NT2/D1 (cell line): ENCODE measurements at regions not wholly inside any gene's neighbourhood (a gene's known extent, or its start where the extent isn't known, plus 50 kb on each side); places are given as distances from the start of the nearest gene placed in this dataset.

Experiments
- DNase-seq: peaks from one replicate; pipeline ENCODE4 v3.0.0-alpha.2; 2011; ENCODE audit warnings: low read depth, low spot score
- H3K27me3 ChIP-seq: 2 replicates; pipeline ENCODE4 v1.6.0; 2011; ENCODE audit warnings: mild to moderate bottlenecking; ENCODE audit not compliant: insufficient read length, insufficient read depth
- H3K36me3 ChIP-seq: 2 replicates; pipeline ENCODE4 v1.6.1; 2011; ENCODE audit warnings: mild to moderate bottlenecking, low read length, mixed read lengths; ENCODE audit not compliant: insufficient read depth, insufficient read length
- H3K4me1 ChIP-seq: 2 replicates; pipeline ENCODE4 v1.5.1; 2011; ENCODE audit not compliant: insufficient read depth, insufficient read length
- H3K4me3 ChIP-seq: 2 replicates; pipeline ENCODE4 v1.5.1; 2011; ENCODE audit warnings: low read depth; ENCODE audit not compliant: insufficient read length
- H3K9ac ChIP-seq: 2 replicates; pipeline ENCODE4 v1.6.0; 2011; ENCODE audit warnings: low read depth; ENCODE audit not compliant: insufficient read length
- H3K9me3 ChIP-seq: 2 replicates; pipeline ENCODE4 v1.5.1; 2011; ENCODE audit warnings: mild to moderate bottlenecking, low read length; ENCODE audit not compliant: insufficient read depth
- SUZ12 ChIP-seq: IDR thresholded peaks from 2 replicates; pipeline ENCODE4 v1.6.1; 2011; ENCODE audit not compliant: insufficient read length, insufficient read depth; ENCODE audit errors: extremely low read depth
- YY1 ChIP-seq: IDR thresholded peaks from 2 replicates; pipeline ENCODE4 v1.6.1; 2011; ENCODE audit not compliant: insufficient read length, insufficient read depth
- ZNF274 ChIP-seq: IDR thresholded peaks from 2 replicates; pipeline ENCODE4 v1.6.1; 2011; ENCODE audit warnings: mild to moderate bottlenecking, low read depth, low read length

DNA sequence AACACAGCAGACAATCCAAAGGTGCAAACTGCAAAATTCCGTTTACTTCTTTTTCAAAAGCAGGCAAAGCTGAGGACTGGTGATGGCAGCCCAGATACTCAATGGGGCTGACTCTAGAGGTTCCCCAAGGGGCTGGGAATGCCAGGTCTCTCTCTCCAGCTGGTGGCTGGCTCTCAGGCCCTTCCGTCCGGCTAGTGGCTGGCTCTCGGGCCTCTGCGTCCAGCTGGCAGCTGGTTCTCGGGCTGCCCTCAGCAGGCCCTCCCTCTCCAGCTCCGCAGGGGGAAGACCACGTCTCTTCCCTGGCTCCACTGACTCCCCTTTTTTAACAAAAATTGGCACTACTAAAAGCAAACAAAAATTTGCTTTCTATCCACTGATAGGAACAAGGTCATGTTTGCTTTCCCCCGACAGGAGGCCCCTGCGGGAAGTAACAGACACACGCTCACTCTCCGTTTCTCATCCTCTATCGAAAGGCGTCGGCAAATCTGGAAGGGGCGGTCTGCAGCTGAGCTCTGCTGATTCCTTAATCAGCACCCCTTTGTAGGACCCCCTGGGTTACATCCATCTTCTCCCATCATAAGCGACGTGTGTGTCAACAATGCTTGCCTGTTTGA, 381.4 kb downstream of the BRD1 start:
- no peak for DNase-seq
- Histone ChIP-seq H3K27me3 (peaks cover 6% of the 10 kb centered on the region), H3K4me1 (peaks cover 11% of the 10 kb centered on the region), H3K9ac (no peak overlapping the region), H3K36me3 (no peaks in the 10 kb centered on the region), H3K4me3 (no peak overlapping the region), H3K9me3 (no peaks in the 10 kb centered on the region)
- no peak for TF ChIP-seq ZNF274
- TF ChIP-seq SUZ12: no peak
- TF ChIP-seq YY1: no peak

- H3K36me3 ChIP-seq: no peaks in the 10 kb centered on the region
- H3K9ac ChIP-seq: no peak overlapping the region
- TF ChIP-seq ZNF274 (no peak), YY1 (no peak)
- no peak for DNase-seq
- no peak overlapping the region for H3K4me3 ChIP-seq
- no peaks in the 10 kb centered on the region for H3K9me3 ChIP-seq
- peaks cover 8% of the 10 kb centered on the region for H3K4me1 ChIP-seq
- peaks cover 6% of the 10 kb centered on the region for H3K27me3 ChIP-seq
Measured at GRCh38 chr22:49444781-49445180, 382.9 kb downstream of the BRD1 start.

DNA sequence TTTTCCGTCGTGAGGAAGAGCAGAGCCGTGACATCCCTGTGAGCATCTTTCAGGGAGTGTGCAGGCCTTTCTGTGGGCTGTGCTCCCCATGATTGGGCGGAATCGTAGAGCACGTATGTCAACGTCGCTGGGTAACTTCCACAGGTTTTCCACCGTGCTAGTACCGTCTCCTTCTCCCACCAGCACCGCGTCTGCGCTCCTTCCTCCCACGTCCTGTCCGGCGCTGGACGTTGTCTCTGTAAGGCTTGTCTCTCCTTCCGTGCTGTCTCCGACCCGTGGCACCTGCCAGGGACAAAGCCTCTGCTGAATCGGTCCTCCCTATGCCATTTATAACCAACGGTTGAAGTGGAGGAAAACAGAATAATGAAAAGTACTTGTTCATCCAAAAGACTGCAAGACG, 386.7 kb downstream of the BRD1 start:
- no peaks in the 10 kb centered on the region for H3K27me3 ChIP-seq
- no peak overlapping the region for H3K9ac ChIP-seq
- DNase-seq: no peak
- TF ChIP-seq YY1: no peak
- TF ChIP-seq ZNF274: no peak
- TF ChIP-seq SUZ12: no peak
- no peaks in the 10 kb centered on the region for H3K4me1 ChIP-seq
- H3K9me3 ChIP-seq: no peaks in the 10 kb centered on the region
- no peak overlapping the region for H3K4me3 ChIP-seq
- H3K36me3 ChIP-seq: no peaks in the 10 kb centered on the region

DNA sequence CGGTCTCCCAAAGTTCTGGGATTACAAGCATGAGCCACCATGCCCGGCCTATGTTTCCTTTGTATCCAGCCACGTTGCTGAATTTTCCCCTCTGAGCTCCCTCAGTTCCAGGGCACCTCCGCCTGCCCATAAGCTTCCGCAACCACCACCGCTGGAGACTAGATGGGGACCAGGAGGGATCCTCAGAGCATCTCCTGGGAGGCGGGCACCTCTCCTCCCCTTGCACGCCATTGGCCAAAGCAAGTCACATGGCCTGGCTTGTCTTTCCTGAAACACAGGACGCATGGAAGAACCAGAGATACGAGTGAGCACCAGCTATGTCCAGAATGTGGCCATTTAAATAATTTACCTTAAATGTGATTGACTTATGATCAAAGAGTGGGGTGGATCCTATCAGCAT, 388.3 kb downstream of the BRD1 start:
- H3K4me1 ChIP-seq: no peaks in the 10 kb centered on the region
- no peaks in the 10 kb centered on the region for H3K27me3 ChIP-seq
- H3K36me3 ChIP-seq: no peaks in the 10 kb centered on the region

GRCh38 chr22:49437956-49438355, 389.7 kb downstream of the BRD1 start:
- no peak overlapping the region for H3K9ac ChIP-seq
- no peaks in the 10 kb centered on the region for H3K27me3 ChIP-seq
- no peaks in the 10 kb centered on the region for H3K36me3 ChIP-seq
- no peak overlapping the region for H3K4me3 ChIP-seq
- no peak for TF ChIP-seq SUZ12
- no peak for TF ChIP-seq ZNF274
- TF ChIP-seq YY1: no peak
- no peaks in the 10 kb centered on the region for H3K9me3 ChIP-seq
- no peaks in the 10 kb centered on the region for H3K4me1 ChIP-seq
- no peak for DNase-seq

More for the DNA sequence above, 388.3 kb downstream of the BRD1 start:
- DNase-seq: no peak
- H3K4me3 ChIP-seq: no peak overlapping the region
- no peak for TF ChIP-seq SUZ12
- TF ChIP-seq YY1: no peak
- no peak for TF ChIP-seq ZNF274
- H3K9ac ChIP-seq: no peak overlapping the region
- no peaks in the 10 kb centered on the region for H3K9me3 ChIP-seq

DNA sequence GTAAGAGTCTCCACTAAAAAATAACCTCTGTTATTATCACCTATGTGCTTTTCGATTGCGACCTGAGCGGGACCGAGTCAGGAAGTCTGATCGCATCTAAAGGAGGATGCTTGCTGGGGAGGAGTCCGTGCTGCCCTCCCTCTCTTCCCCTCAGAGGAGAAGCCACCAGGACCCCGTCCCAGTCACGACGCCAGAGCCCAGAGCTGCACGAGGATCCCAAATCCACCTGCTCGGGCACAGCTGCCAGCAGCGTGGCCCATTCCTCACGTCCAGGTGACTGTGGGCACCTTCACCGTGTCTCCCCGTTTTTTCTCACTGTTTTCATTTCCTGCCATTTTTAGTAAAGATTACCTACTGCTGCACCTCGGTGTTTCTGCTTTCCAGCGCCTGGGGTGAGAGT, 390.3 kb downstream of the BRD1 start:
- Histone ChIP-seq H3K27me3 (no peaks in the 10 kb centered on the region), H3K4me1 (no peaks in the 10 kb centered on the region), H3K9ac (no peak overlapping the region), H3K36me3 (no peaks in the 10 kb centered on the region), H3K4me3 (no peak overlapping the region), H3K9me3 (no peaks in the 10 kb centered on the region)
- TF ChIP-seq YY1: no peak
- no peak for TF ChIP-seq ZNF274
- no peak for TF ChIP-seq SUZ12
- no peak for DNase-seq

- H3K4me3 ChIP-seq: no peak overlapping the region
- H3K27me3 ChIP-seq: no peaks in the 10 kb centered on the region
- H3K4me1 ChIP-seq: no peaks in the 10 kb centered on the region
- H3K36me3 ChIP-seq: no peaks in the 10 kb centered on the region
- no peak for DNase-seq
- H3K9me3 ChIP-seq: no peaks in the 10 kb centered on the region
- no peak for TF ChIP-seq ZNF274
- TF ChIP-seq SUZ12: no peak
- TF ChIP-seq YY1: no peak
- H3K9ac ChIP-seq: no peak overlapping the region
Measured at GRCh38 chr22:49436056-49436455, 391.6 kb downstream of the BRD1 start.

DNA sequence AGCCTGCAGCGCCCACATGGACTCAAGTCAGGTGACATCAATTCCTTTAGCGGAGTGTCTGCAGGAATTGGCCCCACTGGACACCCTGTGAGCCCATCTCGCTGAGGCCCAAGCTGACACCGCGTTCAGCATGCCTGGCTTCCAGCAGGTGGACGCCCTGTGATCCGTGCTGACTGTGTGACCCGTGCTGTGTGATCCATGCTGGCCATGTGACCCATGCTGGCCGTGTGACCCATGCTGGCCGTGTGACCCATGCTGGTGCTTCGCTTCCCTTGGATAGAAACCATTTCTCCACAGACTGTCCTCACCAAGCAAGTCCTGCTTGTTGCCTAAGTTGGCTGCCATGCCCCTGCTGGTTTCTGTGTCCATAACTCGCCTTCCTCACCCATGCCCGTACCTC, 392.1 kb downstream of the BRD1 start:
- H3K9me3 ChIP-seq: no peaks in the 10 kb centered on the region
- no peaks in the 10 kb centered on the region for H3K27me3 ChIP-seq
- H3K4me3 ChIP-seq: no peak overlapping the region
- TF ChIP-seq ZNF274 (no peak), SUZ12 (no peak), YY1 (no peak)
- DNase-seq: no peak
- H3K4me1 ChIP-seq: no peaks in the 10 kb centered on the region
- no peak overlapping the region for H3K9ac ChIP-seq
- H3K36me3 ChIP-seq: no peaks in the 10 kb centered on the region
